ENCODE measurements at regions not wholly inside any gene's neighbourhood (a gene's known extent, or its start where the extent isn't known, plus 50 kb on each side); places are given as distances from the start of the nearest gene placed in this dataset.

DNA sequence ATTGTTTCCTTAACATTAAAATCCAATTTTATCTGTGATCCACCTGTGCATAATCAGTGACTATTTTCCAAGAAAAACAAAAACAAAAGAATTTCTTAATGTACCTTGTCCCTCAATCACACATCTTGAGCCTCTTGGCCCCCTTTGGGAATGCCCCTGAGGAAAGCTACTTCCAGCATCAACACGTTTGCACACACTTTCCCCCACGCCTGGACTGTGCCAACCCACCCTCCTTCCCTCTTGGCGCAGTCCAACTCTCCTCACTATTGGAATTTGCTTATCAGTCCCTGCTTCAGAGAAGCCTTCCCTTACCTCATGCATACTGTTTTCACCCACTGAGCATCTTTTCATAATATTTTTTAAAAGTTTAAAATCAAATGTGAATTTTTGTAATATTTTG is 389.4 kb upstream of the NRSN1 start:
- TF ChIP-seq, protein P1, sequence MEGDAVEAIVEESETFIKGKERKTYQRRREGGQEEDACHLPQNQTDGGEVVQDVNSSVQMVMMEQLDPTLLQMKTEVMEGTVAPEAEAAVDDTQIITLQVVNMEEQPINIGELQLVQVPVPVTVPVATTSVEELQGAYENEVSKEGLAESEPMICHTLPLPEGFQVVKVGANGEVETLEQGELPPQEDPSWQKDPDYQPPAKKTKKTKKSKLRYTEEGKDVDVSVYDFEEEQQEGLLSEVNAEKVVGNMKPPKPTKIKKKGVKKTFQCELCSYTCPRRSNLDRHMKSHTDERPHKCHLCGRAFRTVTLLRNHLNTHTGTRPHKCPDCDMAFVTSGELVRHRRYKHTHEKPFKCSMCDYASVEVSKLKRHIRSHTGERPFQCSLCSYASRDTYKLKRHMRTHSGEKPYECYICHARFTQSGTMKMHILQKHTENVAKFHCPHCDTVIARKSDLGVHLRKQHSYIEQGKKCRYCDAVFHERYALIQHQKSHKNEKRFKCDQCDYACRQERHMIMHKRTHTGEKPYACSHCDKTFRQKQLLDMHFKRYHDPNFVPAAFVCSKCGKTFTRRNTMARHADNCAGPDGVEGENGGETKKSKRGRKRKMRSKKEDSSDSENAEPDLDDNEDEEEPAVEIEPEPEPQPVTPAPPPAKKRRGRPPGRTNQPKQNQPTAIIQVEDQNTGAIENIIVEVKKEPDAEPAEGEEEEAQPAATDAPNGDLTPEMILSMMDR (IDR thresholded peaks at IDR 0.05; ENCODE audit: insufficient read depth, low read length, missing control alignments): no peak
- no peak for DNase-seq (ENCODE audit: low read depth, low spot score)
- no peak overlapping the region for H3K4me3 ChIP-seq (ENCODE audit: low read depth, low read length)
- POLR2A ChIA-PET: no interaction called here
- CTCF ChIA-PET: no interaction called here

- DNase-seq (ENCODE audit: low read depth, low spot score): no peak
- POLR2A ChIA-PET: no interaction called here
- TF ChIP-seq, protein P1 (IDR thresholded peaks at IDR 0.05; ENCODE audit: insufficient read depth, low read length, missing control alignments): no peak
- CTCF ChIA-PET: no interaction called here
- H3K4me3 ChIP-seq (ENCODE audit: low read depth, low read length): no peak overlapping the region
Measured at GRCh38 chr6:23747239-23747638, 378.8 kb upstream of the NRSN1 start.

GRCh38 chr6:23752414-23752813 is 373.6 kb upstream of the NRSN1 start:
- no peak overlapping the region for H3K4me3 ChIP-seq (ENCODE audit: low read depth, low read length)
- CTCF ChIA-PET: no interaction called here
- POLR2A ChIA-PET: no interaction called here
- no peak for DNase-seq (ENCODE audit: low read depth, low spot score)
- TF ChIP-seq, protein P1 (IDR thresholded peaks at IDR 0.05; ENCODE audit: insufficient read depth, low read length, missing control alignments): no peak

- ChIA-PET CTCF (no interaction called here), POLR2A (no interaction called here)
- TF ChIP-seq, protein P1 (IDR thresholded peaks at IDR 0.05; ENCODE audit: insufficient read depth, low read length, missing control alignments): no peak
- no peak overlapping the region for H3K4me3 ChIP-seq (ENCODE audit: low read depth, low read length)
- DNase-seq (ENCODE audit: low read depth, low spot score): no peak
Measured at GRCh38 chr6:23754197-23754596, 371.8 kb upstream of the NRSN1 start.

GRCh38 chr6:23775127-23775526 is 350.9 kb upstream of the NRSN1 start:
- POLR2A ChIA-PET: no interaction called here
- TF ChIP-seq, protein P1 (IDR thresholded peaks at IDR 0.05; ENCODE audit: insufficient read depth, low read length, missing control alignments): no peak
- DNase-seq (ENCODE audit: low read depth, low spot score): no peak
- CTCF ChIA-PET: no interaction called here
- no peak overlapping the region for H3K4me3 ChIP-seq (ENCODE audit: low read depth, low read length)

DNA sequence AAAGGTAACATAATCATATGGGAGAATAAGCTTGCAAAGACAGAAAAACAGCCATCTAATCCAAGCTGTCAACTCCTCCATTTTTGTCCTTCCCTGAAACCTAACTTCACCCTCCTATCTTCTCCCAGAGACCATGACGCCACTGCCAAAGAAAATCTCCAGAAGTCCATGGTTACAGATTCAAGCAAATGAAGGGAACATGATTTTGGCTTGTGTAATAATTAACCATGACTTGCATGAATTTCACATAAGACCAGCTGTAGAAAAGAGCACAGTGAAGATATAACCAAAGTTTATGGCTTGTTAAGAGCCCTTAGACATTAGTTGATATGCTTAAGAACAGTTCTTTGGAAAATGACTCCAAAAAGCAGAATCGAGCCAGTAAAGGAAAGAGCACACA is 342.1 kb upstream of the NRSN1 start:
- ChIA-PET POLR2A (no interaction called here), CTCF (no interaction called here)
- no peak for DNase-seq (ENCODE audit: low read depth, low spot score)
- H3K4me3 ChIP-seq (ENCODE audit: low read depth, low read length): no peak overlapping the region
- TF ChIP-seq, protein P1 (IDR thresholded peaks at IDR 0.05; ENCODE audit: insufficient read depth, low read length, missing control alignments): no peak
